ENCODE measurements at regions not wholly inside any gene's neighbourhood (a gene's known extent, or its start where the extent isn't known, plus 50 kb on each side); places are given as distances from the start of the nearest gene placed in this dataset.

DNA sequence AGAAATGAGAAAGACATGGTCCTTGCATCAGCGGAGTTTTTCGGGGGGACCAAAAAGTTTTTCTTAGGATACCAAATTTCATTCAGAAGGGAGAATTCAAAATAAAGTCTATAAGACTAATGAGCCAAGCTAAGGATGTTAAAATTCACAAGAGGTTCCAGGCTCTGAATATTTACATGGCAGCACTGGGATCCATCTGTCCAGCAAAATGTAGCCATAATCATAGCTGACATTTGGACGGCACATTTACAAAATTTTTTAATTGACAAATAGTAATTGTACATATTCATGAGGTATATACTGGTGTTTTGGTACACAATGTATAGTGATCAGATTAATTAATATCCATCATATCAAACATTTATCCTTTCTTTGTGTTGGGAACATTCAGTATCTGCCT lies 107.9 kb downstream of the ZNF648 start:
- Histone ChIP-seq H3F3A (replicated peaks; ENCODE audit: insufficient read depth) (no peaks in the 10 kb centered on the region), H3K27me3 (ENCODE audit: insufficient read depth) (no peaks in the 10 kb centered on the region), H3K9me2 (no peaks in the 10 kb centered on the region), H3K9me3 (no peaks in the 10 kb centered on the region), H3K4me2 (no peak overlapping the region), H3K4me3 (ENCODE audit: low read depth in 2 of 2, low read length in 1 of 2) (no peak overlapping the region), H3K9ac (no peak overlapping the region), H3K4me1 (ENCODE audit: control insufficient read depth in 1 of 2, insufficient read depth in 2 of 2, low read depth in 1 of 2, low read length in 1 of 2) (no peaks in the 10 kb centered on the region), H3K36me3 (replicated peaks in 1 of 2; ENCODE audit: control insufficient read depth in 1 of 2, insufficient read depth in 2 of 2, low read length in 1 of 2) (no peaks in the 10 kb centered on the region), H3K79me2 (ENCODE audit: insufficient read depth) (no peaks in the 10 kb centered on the region), H4K20me1 (ENCODE audit: insufficient read depth) (no peaks in the 10 kb centered on the region), H3K27ac (ENCODE audit: low read depth in 2 of 2, low read length in 1 of 2) (no peak overlapping the region), H2AFZ (ENCODE audit: low read depth) (no peak overlapping the region)
- no peak for DNase-seq
- TF ChIP-seq, protein P1, sequence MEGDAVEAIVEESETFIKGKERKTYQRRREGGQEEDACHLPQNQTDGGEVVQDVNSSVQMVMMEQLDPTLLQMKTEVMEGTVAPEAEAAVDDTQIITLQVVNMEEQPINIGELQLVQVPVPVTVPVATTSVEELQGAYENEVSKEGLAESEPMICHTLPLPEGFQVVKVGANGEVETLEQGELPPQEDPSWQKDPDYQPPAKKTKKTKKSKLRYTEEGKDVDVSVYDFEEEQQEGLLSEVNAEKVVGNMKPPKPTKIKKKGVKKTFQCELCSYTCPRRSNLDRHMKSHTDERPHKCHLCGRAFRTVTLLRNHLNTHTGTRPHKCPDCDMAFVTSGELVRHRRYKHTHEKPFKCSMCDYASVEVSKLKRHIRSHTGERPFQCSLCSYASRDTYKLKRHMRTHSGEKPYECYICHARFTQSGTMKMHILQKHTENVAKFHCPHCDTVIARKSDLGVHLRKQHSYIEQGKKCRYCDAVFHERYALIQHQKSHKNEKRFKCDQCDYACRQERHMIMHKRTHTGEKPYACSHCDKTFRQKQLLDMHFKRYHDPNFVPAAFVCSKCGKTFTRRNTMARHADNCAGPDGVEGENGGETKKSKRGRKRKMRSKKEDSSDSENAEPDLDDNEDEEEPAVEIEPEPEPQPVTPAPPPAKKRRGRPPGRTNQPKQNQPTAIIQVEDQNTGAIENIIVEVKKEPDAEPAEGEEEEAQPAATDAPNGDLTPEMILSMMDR (IDR thresholded peaks at IDR 0.05) = no peak
- TF ChIP-seq, protein P2, sequence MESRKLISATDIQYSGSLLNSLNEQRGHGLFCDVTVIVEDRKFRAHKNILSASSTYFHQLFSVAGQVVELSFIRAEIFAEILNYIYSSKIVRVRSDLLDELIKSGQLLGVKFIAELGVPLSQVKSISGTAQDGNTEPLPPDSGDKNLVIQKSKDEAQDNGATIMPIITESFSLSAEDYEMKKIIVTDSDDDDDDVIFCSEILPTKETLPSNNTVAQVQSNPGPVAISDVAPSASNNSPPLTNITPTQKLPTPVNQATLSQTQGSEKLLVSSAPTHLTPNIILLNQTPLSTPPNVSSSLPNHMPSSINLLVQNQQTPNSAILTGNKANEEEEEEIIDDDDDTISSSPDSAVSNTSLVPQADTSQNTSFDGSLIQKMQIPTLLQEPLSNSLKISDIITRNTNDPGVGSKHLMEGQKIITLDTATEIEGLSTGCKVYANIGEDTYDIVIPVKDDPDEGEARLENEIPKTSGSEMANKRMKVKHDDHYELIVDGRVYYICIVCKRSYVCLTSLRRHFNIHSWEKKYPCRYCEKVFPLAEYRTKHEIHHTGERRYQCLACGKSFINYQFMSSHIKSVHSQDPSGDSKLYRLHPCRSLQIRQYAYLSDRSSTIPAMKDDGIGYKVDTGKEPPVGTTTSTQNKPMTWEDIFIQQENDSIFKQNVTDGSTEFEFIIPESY (IDR thresholded peaks at IDR 0.05; ENCODE audit: borderline replicate concordance, low read depth) = no peak
- CTCF ChIA-PET = no interaction called here
- 25% methylated on average over 3 of the region's 3 CpGs for WGBS (ENCODE audit: low lambda C conversion rate)
- POLR2A ChIA-PET = no interaction called here

DNA sequence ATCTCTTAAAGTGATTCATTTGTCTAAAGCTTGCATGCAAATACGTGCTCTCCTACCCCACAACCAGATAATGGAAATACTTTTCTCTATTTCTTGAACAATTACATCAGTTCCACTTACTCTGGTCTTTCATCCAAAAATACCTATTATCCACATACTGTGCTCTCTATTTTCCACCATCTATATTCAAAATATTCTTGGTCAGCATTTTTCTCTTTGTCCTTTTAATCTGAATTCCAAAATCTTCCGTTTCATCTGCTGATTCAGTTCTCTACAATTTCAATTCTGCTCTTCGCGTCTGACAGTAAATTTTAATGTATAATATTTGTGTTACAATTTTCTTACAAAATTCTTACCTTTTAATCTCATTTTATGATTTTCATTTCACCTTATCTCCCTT lies 110.3 kb downstream of the ZNF648 start:
- Histone ChIP-seq H4K20me1 (ENCODE audit: insufficient read depth) (no peaks in the 10 kb centered on the region), H3K4me3 (ENCODE audit: low read depth in 2 of 2, low read length in 1 of 2) (no peak overlapping the region), H3K4me2 (no peak overlapping the region), H3K27ac (ENCODE audit: low read depth in 2 of 2, low read length in 1 of 2) (no peak overlapping the region), H2AFZ (ENCODE audit: low read depth) (no peak overlapping the region), H3K4me1 (ENCODE audit: control insufficient read depth in 1 of 2, insufficient read depth in 2 of 2, low read depth in 1 of 2, low read length in 1 of 2) (no peaks in the 10 kb centered on the region), H3K9ac (no peak overlapping the region), H3F3A (replicated peaks; ENCODE audit: insufficient read depth) (no peaks in the 10 kb centered on the region), H3K9me2 (no peaks in the 10 kb centered on the region), H3K36me3 (replicated peaks in 1 of 2; ENCODE audit: control insufficient read depth in 1 of 2, insufficient read depth in 2 of 2, low read length in 1 of 2) (no peaks in the 10 kb centered on the region), H3K79me2 (ENCODE audit: insufficient read depth) (no peaks in the 10 kb centered on the region), H3K27me3 (ENCODE audit: insufficient read depth) (no peaks in the 10 kb centered on the region), H3K9me3 (no peaks in the 10 kb centered on the region)
- ChIA-PET POLR2A (no interaction called here), CTCF (no interaction called here)
- TF ChIP-seq, protein P3, sequence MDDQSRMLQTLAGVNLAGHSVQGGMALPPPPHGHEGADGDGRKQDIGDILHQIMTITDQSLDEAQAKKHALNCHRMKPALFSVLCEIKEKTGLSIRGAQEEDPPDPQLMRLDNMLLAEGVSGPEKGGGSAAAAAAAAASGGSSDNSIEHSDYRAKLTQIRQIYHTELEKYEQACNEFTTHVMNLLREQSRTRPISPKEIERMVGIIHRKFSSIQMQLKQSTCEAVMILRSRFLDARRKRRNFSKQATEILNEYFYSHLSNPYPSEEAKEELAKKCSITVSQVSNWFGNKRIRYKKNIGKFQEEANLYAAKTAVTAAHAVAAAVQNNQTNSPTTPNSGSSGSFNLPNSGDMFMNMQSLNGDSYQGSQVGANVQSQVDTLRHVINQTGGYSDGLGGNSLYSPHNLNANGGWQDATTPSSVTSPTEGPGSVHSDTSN (IDR thresholded peaks at IDR 0.05) = no peak
- TF ChIP-seq RAD21 (IDR thresholded peaks at IDR 0.05; ENCODE audit: low read length) (no peak), CHD2 (IDR thresholded peaks at IDR 0.05; ENCODE audit: low read length, partially characterized antibody) (no peak), SIN3A (IDR thresholded peaks at IDR 0.05; ENCODE audit: borderline replicate concordance, low read depth, low read length) (no peak), FOXM1 (IDR thresholded peaks at IDR 0.05; ENCODE audit: low read depth) (no peak), FOXJ3 (CRISPR knock-in tag; IDR thresholded peaks at IDR 0.05) (no peak), ELF1 (IDR thresholded peaks at IDR 0.05) (no peak), RCOR1 (IDR thresholded peaks at IDR 0.05; ENCODE audit: low read length) (no peak), NRF1 (IDR thresholded peaks at IDR 0.05; ENCODE audit: low read depth, low read length) (no peak), NFIC (IDR thresholded peaks at IDR 0.05; ENCODE audit: borderline replicate concordance) (no peak), TAF1 (IDR thresholded peaks at IDR 0.05; ENCODE audit: borderline replicate concordance, low read depth, low read length) (no peak)
- TF ChIP-seq, protein P4, sequence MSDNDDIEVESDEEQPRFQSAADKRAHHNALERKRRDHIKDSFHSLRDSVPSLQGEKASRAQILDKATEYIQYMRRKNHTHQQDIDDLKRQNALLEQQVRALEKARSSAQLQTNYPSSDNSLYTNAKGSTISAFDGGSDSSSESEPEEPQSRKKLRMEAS (IDR thresholded peaks at IDR 0.05; ENCODE audit: low read depth) = no peak
- no peak for DNase-seq
- WGBS (ENCODE audit: low lambda C conversion rate) = 24% methylated on average over 4 of the region's 4 CpGs

Data from SK-N-SH (cell line).